CD4-positive, alpha-beta T cell treated with Interleukin-15 for 4 hours (primary cell): ENCODE measurements at regions not wholly inside any gene's neighbourhood (a gene's known extent, or its start where the extent isn't known, plus 50 kb on each side); places are given as distances from the start of the nearest gene placed in this dataset.
"Not testable (repeated sequence)": the region's sequence is repeated elsewhere in the genome, so short reads cannot be mapped to it uniquely, and the experiment has no call there.

Experiments used
- DNase-seq: peaks from one replicate; pipeline ENCODE4 v3.0.0-alpha.2; 2020; ENCODE audit warnings: low spot score

GRCh38 chr16:72657164-72657563 lies 390.8 kb downstream of the ZFHX3 start:
- DNase-seq = no peak

- DNase-seq = no peak
Measured at GRCh38 chr16:72654535-72654934, 393.4 kb downstream of the ZFHX3 start.

GRCh38 chr16:72649254-72649944 lies 398.5 kb downstream of the ZFHX3 start:
- DNase-seq = no peak

DNA sequence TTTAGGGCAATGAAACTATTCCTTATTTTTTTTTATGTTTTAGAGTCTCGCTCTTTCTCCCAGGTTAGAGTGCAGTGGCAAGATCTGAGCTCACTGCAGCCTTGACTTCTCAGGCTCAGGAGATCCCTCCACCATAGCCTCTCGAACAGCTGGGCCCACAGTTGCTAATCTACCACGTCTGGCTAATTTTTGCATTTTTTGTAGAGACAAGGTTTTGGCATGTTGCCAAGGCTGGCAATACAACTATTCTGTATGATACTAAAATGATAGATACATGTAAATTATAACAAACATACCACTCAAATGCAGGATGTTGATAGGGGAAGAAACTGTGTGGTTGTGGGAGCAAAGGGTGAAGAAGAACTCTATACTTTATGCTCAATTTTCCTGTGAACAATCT lies 401.3 kb downstream of the ZFHX3 start:
- DNase-seq = no peak

DNA sequence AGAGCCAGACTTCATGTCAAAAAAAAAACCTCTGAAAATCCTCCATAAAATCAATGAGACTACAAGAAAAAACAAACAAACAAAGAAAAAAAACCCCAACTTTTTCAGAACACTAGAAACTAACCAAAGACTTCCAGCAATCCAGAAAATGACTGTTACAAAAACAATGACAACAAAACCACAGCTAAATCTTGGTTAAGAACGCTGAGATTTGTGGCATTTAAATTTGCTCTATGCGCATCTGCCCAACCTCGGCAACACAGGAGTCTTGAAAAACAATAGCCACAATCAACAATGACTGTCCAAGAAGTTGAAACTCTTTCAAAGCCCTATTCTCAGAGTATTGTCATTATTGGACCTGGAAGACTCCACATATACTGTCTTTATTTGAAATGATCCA lies 402.4 kb downstream of the ZFHX3 start:
- no peak for DNase-seq

GRCh38 chr16:72644911-72645310 lies 403.0 kb downstream of the ZFHX3 start:
- DNase-seq = no peak

DNA sequence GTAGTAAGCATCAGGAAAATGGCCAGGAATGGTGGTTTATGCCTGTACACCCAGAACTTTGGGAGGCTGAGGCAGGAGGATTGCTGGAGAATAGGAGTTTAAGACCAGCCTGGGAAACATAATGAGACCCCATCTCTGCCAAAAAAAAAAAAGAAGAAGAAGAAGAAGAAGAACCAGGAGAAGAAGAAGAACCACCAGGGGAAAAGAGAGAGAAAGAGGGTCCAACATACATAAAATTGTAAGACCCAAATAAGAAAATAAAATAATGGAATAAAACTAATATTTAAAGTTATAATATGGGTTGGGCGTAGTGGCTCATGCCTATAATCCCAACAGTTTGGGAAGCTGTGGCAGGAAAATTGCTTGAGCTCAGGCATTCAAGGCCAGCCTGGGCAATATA lies 408.4 kb downstream of the ZFHX3 start:
- no peak for DNase-seq

DNA sequence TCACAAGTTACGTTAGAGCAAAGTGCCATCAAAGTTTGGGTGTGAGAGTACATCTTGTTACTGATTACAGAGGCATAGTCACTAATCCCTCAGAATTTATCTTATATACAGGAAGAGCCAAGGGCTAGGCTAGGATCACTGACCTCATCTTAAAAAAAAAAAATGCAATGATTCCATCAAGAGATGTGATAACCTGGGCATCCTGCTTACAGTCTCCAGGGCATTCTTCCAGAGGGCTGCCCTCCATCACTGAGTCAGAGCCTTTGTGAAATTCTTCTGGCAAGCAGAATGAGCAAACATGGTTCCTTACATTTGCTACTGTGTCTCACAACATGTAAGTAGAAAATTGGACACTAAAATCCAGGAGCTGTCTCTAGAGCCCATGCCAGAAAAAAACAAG lies 410.6 kb downstream of the ZFHX3 start:
- DNase-seq = no peak

- no peak for DNase-seq
Measured at GRCh38 chr16:72635694-72636093, 412.2 kb downstream of the ZFHX3 start.

- no peak for DNase-seq
Measured at GRCh38 chr16:72635104-72635503, 412.8 kb downstream of the ZFHX3 start.

GRCh38 chr16:72627182-72627896 lies 420.6 kb downstream of the ZFHX3 start:
- not testable (repeated sequence) for DNase-seq

DNA sequence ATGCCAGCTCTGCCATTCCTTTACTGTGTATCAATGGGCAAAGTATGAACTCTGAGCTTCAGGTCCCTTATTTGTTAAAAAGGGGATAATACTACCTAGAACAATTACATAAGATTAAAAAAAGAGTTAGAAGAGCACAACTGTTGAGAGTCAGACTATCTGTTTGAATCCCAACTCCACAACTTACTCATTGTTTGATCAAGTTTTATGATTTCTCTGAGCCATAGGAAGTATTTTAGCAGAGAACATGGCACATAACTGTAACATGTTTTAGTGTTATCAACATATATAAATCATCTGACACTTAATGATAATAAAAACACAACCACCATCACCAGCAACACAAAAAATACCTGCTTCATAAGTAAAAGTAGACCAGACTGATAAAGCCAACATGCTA lies 421.3 kb downstream of the ZFHX3 start:
- DNase-seq = no peak

DNA sequence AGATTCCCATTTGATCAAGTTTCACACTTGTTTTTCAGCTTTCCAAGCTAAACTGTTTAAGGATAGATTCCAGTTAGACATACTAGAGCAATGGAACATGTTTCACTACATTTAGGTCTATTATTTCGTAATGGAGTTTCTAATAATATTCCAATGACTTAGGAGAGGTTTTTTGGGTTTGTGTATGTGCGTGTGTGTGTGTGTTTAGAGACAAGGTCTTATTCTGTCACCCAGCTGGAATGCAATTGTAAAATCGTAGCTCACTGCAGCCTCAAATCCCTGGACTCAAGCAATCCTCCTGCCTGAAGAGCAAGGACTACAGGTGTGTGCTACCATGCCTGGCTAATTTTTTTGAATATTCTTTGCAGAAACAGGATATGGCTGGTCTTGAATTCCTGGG lies 426.3 kb downstream of the ZFHX3 start:
- no peak for DNase-seq

DNA sequence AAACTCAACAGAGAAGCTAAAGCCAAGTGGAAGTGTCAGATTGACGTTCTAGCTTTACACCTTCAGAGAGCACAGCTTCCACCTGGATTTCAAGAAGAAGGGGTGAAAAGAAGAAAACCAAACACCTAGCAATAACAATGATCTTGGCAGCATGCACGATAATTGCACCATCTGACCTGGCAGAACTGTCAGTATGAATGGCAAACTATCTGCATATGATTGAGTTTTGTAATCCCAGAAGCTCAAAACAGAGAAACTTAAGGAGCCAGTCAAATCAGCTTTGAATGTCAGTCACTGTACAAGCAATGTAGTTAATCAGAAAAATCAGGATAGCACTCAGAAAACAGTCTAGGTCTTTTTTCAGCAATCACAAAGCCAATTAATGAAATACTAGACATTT lies 427.1 kb downstream of the ZFHX3 start:
- DNase-seq = no peak

- no peak for DNase-seq
Measured at GRCh38 chr16:72620348-72620747, 427.6 kb downstream of the ZFHX3 start.

- DNase-seq = no peak
Measured at GRCh38 chr16:72615856-72616255, 432.1 kb downstream of the ZFHX3 start.

DNA sequence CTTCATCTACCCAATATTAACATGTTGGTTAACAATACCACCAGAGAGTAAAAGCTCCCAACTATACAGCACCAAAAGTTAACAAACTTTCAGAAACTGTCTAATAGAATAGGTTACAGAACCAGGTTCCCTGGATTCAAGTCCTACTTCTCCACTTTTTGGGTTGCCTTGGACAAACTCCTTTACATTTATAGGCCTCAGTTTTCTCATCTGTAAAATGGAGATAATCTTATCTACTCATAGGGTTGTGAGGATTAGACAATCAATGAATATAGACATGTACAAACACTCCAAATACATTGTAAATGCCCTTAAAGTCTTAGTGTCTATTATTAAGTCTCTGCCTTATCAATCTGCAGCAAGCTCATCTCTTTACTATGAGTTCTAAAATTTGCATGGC lies 435.2 kb downstream of the ZFHX3 start:
- no peak for DNase-seq

DNA sequence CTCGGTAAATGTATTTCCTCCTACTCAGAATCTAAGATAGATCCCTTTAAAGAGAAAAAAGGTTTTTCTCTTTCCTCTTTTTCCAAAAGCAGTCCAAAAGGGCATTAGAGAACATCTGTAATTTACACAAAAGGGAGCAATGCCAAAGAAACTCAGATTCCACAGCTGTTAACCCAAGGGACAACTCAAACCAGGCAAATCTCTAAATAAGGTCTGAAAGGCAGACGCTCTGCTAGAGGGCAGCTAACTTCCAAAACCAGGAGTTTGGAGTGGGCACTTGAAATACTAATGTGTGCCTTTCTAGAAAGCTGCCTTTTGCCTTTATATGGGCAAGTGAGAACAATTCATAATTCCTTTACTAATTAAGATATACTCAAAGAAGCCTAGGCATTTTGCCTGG lies 435.7 kb downstream of the ZFHX3 start:
- no peak for DNase-seq

DNA sequence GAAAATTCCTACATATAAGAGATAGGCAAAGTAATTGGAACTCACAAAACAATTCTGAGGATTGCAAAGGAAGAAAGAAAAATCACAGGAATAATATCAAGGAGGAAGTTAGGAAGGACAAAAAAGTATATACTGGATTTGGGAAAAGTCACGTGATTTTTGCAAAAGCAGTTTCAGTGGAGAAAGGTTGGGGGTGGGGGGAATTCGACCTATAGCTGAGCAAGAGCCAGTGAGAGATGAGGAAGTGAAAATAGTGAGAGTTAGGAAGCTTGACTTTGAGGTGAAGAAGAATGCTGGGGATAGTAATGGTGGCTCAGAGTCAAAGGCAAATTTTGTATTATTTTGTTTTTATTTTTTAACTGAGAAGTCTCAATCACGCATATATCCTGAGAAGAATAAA lies 438.0 kb upstream of the PMFBP1 start:
- no peak for DNase-seq

DNA sequence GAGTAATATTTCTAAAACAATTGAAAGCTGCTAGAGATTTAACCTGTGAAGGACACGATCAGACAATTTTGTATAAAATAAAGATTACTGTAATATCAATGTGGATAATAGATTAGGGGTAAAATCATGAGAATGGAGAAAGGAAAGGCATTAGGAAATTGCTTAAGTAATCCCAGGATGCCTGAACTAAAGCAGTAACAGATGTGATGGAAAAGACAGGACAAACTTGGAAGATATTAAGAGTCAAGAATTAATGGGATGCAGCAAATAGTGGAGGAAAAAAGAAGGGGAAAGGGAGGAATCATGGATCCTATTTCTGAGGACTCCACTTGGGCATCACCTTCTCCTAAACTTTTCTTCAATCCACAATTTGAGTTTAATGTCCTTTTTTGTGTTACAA lies 437.1 kb upstream of the PMFBP1 start:
- no peak for DNase-seq

DNA sequence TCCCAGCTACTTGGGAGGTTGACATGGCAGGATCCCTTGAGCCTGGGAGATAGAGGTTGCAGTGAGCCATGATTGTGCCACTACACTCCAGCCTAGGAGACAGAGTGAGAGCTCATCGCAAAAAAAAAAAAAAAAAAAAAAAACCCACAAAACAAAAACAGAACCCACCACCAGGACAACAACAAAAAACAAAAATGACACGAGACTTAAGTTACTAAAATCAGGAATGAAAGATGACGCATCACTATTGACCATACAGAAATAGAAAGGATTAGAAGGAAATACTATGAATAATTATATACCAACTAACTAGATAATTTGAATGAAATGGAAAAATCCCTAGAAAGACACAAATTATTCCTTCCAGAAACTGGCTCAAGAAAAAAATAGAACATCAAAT lies 432.4 kb upstream of the PMFBP1 start:
- no peak for DNase-seq

DNA sequence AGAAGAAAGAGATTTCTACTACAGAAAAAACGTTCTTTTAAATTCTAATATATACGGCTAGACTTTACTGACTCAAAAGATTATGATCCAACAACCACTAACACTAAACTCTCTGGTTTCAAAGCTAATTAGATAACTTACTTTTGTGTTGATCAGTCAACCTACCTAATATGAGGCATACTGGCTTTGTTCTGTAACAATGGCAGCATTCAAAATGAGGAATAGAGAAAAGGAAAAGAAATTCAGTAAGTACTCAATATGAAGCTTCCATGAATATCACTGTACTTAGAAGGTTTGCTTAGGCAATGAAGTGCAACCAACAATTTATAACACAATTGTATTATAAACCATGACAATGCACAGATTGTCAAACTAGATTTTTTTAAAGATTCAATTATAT lies 430.5 kb upstream of the PMFBP1 start:
- no peak for DNase-seq

DNA sequence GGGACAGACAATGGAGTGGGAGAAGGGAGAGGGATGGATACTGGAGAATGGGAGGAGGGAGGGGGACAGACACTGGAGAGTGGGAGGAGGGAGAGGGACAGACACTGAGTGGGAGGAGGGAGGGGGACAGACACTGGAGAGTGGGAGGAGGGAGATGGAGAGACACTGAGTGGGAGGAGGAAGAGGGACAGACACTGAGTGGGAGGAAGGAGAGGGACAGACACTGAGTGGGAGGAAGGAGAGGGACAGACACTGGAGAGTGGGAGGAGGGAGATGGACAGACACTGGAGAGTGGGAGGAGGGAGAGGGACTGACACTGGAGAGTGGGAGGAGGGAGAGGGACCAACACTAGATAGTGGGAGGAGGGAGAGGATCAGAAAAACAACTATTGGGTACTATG lies 426.7 kb upstream of the PMFBP1 start:
- DNase-seq = no peak

- DNase-seq = no peak
Measured at GRCh38 chr16:72597938-72598337, 426.0 kb upstream of the PMFBP1 start.
